HL-60 (cell line): ENCODE measurements at regions not wholly inside any gene's neighbourhood (a gene's known extent, or its start where the extent isn't known, plus 50 kb on each side); places are given as distances from the start of the nearest gene placed in this dataset.

Experiments used
- DNase-seq, 2 experiments: peaks; one replicate each; pipeline ENCODE4 v3.0.0-alpha.2; 2010 to 2020; ENCODE audit warnings: low read depth in 1 of 2, low spot score in 1 of 2
- H3K27ac ChIP-seq: fragments of 250-450 bp; sonication (Bioruptor Pico); replicated peaks from 2 replicates; pipeline ENCODE4 v1.5.1; 2020; ENCODE audit warnings: mild to moderate bottlenecking, moderate library complexity
- H3K27me3 ChIP-seq: fragments of 250-450 bp; sonication (Bioruptor Pico); 2 replicates; pipeline ENCODE4 v1.5.1; 2021; ENCODE audit warnings: mild to moderate bottlenecking, moderate library complexity; ENCODE audit not compliant: insufficient read depth, poor library complexity, severe bottlenecking
- H3K4me3 ChIP-seq: replicated peaks from 2 replicates; pipeline ENCODE4 v1.5.1; 2011; ENCODE audit warnings: mild to moderate bottlenecking, control low read depth, low read length; ENCODE audit not compliant: insufficient read depth
- GABPA ChIP-seq: IDR thresholded peaks from 2 replicates; pipeline ENCODE4 v1.6.1; 2012; ENCODE audit warnings: low read depth
- POLR2AphosphoS5 ChIP-seq: IDR thresholded peaks from 2 replicates; pipeline ENCODE4 v1.6.1; 2012; ENCODE audit warnings: low read depth
- SPI1 ChIP-seq: IDR thresholded peaks from 2 replicates; pipeline ENCODE4 v1.6.1; 2012; ENCODE audit warnings: low read depth, mild to moderate bottlenecking, borderline replicate concordance
- TF ChIP-seq, protein P1 (sequence below): IDR thresholded peaks from one replicate; pipeline ENCODE4 v1.5.1; 2011; ENCODE audit warnings: low read length, control low read depth, inconsistent platforms; ENCODE audit not compliant: insufficient read depth
- TF ChIP-seq, protein P2 (sequence below): IDR thresholded peaks from 2 replicates; pipeline ENCODE4 v1.6.1; 2012; ENCODE audit warnings: low read depth; ENCODE audit not compliant: insufficient replicate concordance

DNA sequence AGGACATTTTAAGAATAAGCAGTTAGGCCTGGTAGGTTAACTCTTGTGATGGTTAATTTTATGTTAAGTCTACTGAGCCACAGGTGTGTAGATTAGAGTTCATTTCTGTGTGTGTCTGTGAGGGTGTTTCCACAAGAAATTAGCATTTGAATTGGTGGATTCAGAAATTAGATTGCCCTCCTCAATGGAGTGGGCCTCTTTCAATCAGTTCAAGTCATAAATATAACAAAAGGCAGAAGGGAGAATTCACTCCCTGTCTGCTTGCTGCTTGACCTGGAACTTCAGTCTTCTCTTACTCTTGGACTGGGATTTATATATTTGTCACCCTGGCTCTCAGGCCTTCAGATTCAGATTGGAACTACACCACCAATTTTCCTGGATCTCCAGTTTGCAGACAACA lies 55.3 kb upstream of the POM121L12 start:
- no peak for DNase-seq

DNA sequence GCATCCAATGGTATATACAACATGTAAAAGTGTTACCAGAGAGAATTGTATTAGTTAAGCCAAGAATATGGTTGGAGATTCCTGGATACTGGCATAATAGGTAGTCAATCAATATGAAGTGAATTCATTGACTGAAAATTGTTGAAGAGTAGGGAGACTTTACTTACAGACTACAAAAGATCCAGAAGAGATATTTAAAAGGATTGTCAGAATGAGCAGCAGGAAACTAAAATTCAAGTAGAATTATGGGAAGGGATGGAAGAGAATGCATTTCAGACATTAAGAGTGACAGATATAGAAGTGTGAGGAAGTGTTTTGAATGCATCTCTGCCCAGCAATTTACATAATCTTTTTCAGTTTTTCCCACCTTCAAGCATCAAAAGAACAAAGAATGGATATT lies 62.3 kb upstream of the POM121L12 start:
- H3K27me3 ChIP-seq, result no peaks in the 10 kb centered on the region
- DNase-seq, result no peak
- H3K27ac ChIP-seq, result no peak overlapping the region
- H3K4me3 ChIP-seq, result no peak overlapping the region
- no peak for TF ChIP-seq SPI1
- TF ChIP-seq, protein P1, sequence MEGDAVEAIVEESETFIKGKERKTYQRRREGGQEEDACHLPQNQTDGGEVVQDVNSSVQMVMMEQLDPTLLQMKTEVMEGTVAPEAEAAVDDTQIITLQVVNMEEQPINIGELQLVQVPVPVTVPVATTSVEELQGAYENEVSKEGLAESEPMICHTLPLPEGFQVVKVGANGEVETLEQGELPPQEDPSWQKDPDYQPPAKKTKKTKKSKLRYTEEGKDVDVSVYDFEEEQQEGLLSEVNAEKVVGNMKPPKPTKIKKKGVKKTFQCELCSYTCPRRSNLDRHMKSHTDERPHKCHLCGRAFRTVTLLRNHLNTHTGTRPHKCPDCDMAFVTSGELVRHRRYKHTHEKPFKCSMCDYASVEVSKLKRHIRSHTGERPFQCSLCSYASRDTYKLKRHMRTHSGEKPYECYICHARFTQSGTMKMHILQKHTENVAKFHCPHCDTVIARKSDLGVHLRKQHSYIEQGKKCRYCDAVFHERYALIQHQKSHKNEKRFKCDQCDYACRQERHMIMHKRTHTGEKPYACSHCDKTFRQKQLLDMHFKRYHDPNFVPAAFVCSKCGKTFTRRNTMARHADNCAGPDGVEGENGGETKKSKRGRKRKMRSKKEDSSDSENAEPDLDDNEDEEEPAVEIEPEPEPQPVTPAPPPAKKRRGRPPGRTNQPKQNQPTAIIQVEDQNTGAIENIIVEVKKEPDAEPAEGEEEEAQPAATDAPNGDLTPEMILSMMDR, result no peak
- TF ChIP-seq, protein P2, sequence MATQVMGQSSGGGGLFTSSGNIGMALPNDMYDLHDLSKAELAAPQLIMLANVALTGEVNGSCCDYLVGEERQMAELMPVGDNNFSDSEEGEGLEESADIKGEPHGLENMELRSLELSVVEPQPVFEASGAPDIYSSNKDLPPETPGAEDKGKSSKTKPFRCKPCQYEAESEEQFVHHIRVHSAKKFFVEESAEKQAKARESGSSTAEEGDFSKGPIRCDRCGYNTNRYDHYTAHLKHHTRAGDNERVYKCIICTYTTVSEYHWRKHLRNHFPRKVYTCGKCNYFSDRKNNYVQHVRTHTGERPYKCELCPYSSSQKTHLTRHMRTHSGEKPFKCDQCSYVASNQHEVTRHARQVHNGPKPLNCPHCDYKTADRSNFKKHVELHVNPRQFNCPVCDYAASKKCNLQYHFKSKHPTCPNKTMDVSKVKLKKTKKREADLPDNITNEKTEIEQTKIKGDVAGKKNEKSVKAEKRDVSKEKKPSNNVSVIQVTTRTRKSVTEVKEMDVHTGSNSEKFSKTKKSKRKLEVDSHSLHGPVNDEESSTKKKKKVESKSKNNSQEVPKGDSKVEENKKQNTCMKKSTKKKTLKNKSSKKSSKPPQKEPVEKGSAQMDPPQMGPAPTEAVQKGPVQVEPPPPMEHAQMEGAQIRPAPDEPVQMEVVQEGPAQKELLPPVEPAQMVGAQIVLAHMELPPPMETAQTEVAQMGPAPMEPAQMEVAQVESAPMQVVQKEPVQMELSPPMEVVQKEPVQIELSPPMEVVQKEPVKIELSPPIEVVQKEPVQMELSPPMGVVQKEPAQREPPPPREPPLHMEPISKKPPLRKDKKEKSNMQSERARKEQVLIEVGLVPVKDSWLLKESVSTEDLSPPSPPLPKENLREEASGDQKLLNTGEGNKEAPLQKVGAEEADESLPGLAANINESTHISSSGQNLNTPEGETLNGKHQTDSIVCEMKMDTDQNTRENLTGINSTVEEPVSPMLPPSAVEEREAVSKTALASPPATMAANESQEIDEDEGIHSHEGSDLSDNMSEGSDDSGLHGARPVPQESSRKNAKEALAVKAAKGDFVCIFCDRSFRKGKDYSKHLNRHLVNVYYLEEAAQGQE, result no peak
- TF ChIP-seq GABPA, result no peak
- no peak for TF ChIP-seq POLR2AphosphoS5

More for the DNA sequence above, 55.3 kb upstream of the POM121L12 start:
- Histone ChIP-seq H3K4me3 (no peak overlapping the region), H3K27ac (no peak overlapping the region), H3K27me3 (no peaks in the 10 kb centered on the region)
- TF ChIP-seq POLR2AphosphoS5, result no peak
- TF ChIP-seq, protein P1, result no peak
- no peak for TF ChIP-seq GABPA
- no peak for TF ChIP-seq SPI1
- TF ChIP-seq, protein P2, result no peak

DNA sequence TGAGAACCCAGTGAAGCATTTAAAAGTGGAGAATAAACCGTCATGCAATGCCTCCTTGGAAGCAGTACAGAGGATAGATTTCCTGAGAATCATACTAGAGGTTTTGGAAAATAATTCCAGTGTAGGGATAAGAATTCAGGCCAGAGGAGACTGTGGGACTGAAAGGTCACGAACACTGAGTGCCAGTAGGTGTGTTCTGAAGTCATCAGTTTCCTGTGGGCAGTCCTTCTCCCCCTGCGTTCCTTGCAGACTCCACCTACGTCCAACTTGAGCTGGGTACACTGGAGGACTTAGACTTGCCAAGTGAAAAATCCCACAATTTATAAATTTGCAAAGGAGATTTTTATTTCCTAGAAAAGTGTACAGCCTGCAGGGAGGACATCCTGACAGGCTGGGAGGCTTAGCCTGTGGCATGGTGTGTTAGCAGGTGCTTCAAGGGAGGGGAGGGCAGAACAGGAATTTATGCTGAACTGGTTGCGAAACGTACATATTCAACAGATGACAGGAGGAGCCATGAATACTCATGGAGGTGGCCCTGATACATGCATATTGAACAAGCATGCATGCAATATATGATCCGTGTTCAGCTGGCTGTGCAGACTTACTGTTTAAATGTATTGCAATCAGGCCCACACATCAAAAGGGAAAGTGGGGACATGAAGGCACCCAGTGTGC lies 72.9 kb upstream of the POM121L12 start:
- Histone ChIP-seq H3K27me3 (no peaks in the 10 kb centered on the region), H3K4me3 (no peak overlapping the region), H3K27ac (no peak overlapping the region)
- DNase-seq, result no peak
- TF ChIP-seq, protein P2, result no peak
- TF ChIP-seq POLR2AphosphoS5 (no peak), GABPA (no peak), SPI1 (no peak)
- TF ChIP-seq, protein P1, result no peak
